ENCODE measurements at regions not wholly inside any gene's neighbourhood (a gene's known extent, or its start where the extent isn't known, plus 50 kb on each side); places are given as distances from the start of the nearest gene placed in this dataset.

GRCh38 chr9:107942291-107942690 is 452.7 kb upstream of the KLF4 start:
- TF ChIP-seq CTCF (IDR thresholded peaks at IDR 0.05) (no peak), POLR2A (IDR thresholded peaks at IDR 0.05) (no peak)

Data from right lobe of liver (tissue), 4 donors.